Activated T-helper 2 cell treated with anti-CD3 and anti-CD28 coated beads, Interferon-gamma antibody, Interleukin-2, Interleukin-4, amounts not matched to agents 10 μg/mL and 5 μg/mL and 100 μg/mL, durations not matched to agents 14 hours and 24 hours and 36 hours (primary cell): ENCODE measurements at regions not wholly inside any gene's neighbourhood (a gene's known extent, or its start where the extent isn't known, plus 50 kb on each side); places are given as distances from the start of the nearest gene placed in this dataset.

ENCODE experiments used
- DNase-seq: peaks from one replicate; pipeline ENCODE4 v3.0.0; 2021; ENCODE audit warnings: low spot score
- H3K27ac Mint-ChIP-seq: one replicate; pipeline ENCODE4 v1.8.0; 2021; ENCODE audit warnings: mixed read lengths
- H3K27me3 Mint-ChIP-seq: one replicate; pipeline ENCODE4 v1.8.0; 2021; ENCODE audit warnings: low read depth, mixed read lengths
- H3K36me3 Mint-ChIP-seq: one replicate; pipeline ENCODE4 v1.8.0; 2021; ENCODE audit warnings: low read depth, mixed read lengths
- H3K4me1 Mint-ChIP-seq: one replicate; pipeline ENCODE4 v1.8.0; 2021; ENCODE audit warnings: low read depth, mixed read lengths
- H3K4me3 Mint-ChIP-seq: one replicate; pipeline ENCODE4 v1.8.0; 2021; ENCODE audit warnings: low read depth, mild to moderate bottlenecking, moderate library complexity, mixed read lengths
- H3K9me3 Mint-ChIP-seq: one replicate; pipeline ENCODE4 v1.8.0; 2021; ENCODE audit warnings: mixed read lengths
- intact Hi-C: fragments of 100-400 bp; cut with micrococcal nuclease; formaldehyde crosslinking; loops from one replicate; pipeline ENCODE4 v1.15.1; 2023

DNA sequence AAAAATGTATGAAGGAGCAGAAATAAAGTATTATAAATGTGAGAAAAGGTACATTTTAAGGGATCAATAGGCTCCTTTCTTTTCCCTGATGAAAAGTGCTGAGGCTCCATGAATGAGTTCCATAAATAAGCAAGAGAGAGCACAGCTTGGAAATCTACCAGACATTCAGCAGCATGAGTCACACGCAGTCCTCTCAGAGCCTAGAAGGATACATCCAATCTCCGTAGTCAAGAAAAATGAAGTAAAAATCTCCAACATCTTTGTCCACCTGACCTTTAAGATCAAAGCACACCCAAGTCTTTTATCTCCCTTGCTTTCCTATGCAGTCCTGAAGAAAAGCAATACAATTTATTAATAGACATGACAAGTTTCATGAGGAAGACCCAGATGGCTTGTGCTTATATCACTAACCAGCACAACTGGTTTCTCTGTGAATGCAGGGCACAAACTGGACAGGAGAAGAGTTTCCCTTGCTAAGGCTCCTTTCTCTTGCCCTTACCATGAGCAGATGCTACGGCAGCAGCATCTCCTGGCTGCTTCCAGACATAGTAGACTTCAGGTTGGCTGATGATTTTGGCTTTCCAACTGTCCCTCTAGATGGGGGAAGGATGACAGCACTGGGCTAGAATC, 730.8 kb downstream of the EFNB2 start:
- intact Hi-C loops = no loop called here
- Mint-ChIP-seq H3K27me3 (no peaks in the 10 kb centered on the region), H3K36me3 (no peaks in the 10 kb centered on the region), H3K4me1 (no peaks in the 10 kb centered on the region), H3K27ac (no peak overlapping the region), H3K4me3 (no peak overlapping the region), H3K9me3 (no peaks in the 10 kb centered on the region)
- no peak for DNase-seq

DNA sequence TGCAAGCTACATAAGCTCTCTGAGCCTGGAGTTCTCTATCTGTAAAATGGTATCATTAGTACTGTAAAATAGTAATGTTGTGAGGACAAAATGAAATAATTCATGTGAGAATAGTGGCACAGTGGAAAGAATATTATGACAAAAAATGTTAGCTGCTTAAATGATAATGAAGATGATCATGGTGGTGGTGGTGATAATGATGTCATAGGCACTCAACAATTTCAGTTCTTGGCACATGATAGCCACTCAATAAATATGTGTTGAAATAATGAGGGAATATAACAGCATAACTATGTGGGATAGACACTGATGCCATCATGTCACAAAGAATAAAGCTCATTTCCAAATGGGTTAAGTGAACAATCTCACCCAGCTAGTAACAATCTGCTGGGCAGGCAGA, 736.3 kb downstream of the EFNB2 start:
- no peak for DNase-seq
- Mint-ChIP-seq H3K9me3 (no peaks in the 10 kb centered on the region), H3K4me1 (no peaks in the 10 kb centered on the region), H3K36me3 (no peaks in the 10 kb centered on the region), H3K27ac (no peak overlapping the region), H3K27me3 (no peaks in the 10 kb centered on the region), H3K4me3 (no peak overlapping the region)
- intact Hi-C loops = no loop called here

DNA sequence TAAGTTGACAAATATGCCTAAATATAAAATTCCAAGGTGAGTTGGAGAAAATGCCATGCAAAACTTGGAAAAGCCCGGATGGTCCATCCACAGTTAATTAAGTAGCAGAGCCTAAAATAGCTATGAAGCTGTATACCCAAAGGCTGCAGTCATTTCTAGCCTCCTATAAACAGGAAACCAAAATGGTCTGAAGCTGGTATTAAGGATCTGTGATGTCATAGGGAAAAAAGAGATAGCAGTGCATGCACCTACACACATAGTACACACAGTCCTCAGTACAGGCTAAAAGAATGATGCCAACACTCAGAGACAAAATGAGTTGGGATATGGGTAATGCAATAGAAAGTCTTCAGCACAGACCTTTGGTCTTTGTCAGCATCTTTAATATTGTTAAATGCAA, 736.9 kb downstream of the EFNB2 start:
- no peaks in the 10 kb centered on the region for H3K36me3 Mint-ChIP-seq
- H3K4me1 Mint-ChIP-seq = no peaks in the 10 kb centered on the region
- H3K4me3 Mint-ChIP-seq = no peak overlapping the region
- no peaks in the 10 kb centered on the region for H3K9me3 Mint-ChIP-seq
- no peak for DNase-seq
- intact Hi-C loops = no loop called here
- no peak overlapping the region for H3K27ac Mint-ChIP-seq
- H3K27me3 Mint-ChIP-seq = no peaks in the 10 kb centered on the region

DNA sequence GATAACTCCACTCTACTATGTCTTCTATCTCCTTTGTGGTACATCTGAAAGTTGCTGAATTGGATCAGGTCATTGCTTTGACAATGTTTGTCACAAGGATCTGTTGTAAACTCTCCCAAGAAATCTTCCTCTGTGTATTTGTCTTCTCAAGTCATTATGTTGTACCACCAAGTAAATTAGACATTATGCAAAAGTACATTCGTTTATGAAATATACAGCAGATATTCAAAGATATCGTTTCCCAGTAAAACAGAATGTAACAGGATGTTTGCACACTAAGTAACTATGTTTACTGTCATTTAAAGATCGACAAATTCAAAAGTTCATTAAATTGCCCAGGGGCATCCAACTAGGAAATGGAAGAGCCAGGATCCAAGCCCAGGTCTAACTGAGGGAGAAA, 739.4 kb downstream of the EFNB2 start:
- intact Hi-C loops = no loop called here
- DNase-seq = no peak
- Mint-ChIP-seq H3K4me1 (no peaks in the 10 kb centered on the region), H3K27ac (no peak overlapping the region), H3K4me3 (no peak overlapping the region), H3K9me3 (peaks cover 4% of the 10 kb centered on the region), H3K27me3 (no peaks in the 10 kb centered on the region), H3K36me3 (no peaks in the 10 kb centered on the region)

DNA sequence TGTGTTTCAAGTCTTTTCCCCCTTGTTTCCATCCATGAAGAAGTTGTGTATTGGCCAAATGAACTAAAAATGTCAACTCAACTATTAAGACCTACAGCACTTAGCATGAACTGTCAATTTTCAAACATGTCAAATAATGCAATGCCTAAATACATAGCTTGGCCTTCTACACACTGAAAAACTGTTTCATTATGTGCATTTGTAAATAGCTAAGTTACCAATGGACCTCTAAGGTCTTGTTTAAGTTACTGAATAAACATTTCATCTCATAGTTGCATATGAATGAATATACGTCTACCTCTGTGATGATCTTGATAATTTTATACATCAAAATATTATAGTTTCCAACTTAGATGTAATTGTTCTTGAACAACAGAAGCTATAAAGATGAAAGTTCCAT, 744.5 kb downstream of the EFNB2 start:
- no peaks in the 10 kb centered on the region for H3K36me3 Mint-ChIP-seq
- peaks cover 4% of the 10 kb centered on the region for H3K9me3 Mint-ChIP-seq
- H3K4me3 Mint-ChIP-seq = no peak overlapping the region

DNA sequence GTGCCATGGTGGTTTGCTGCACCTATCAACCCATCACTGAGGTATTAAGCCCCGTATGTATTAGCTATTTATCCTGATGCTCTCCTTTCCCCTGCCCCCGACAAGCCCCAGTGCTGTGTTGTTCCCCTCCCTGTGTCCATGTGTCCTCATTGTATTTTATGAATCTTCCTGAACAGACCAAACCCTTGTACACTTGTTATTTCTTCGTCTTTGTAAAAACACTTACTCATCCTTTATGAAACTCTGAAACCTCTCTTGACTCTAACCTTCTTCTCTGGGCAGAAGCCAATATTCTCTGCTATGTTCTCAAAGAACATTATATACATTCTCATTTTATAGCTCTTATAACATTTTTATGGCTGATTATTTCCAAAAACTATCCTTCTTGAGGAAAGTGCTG, 746.9 kb downstream of the EFNB2 start:
- intact Hi-C loops = no loop called here
- Mint-ChIP-seq H3K36me3 (no peaks in the 10 kb centered on the region), H3K4me3 (no peak overlapping the region), H3K27ac (no peak overlapping the region), H3K4me1 (no peaks in the 10 kb centered on the region), H3K27me3 (no peaks in the 10 kb centered on the region), H3K9me3 (peaks cover 4% of the 10 kb centered on the region)
- DNase-seq = no peak

More for the DNA sequence above, 744.5 kb downstream of the EFNB2 start:
- intact Hi-C loops = no loop called here
- no peak for DNase-seq
- Mint-ChIP-seq H3K27me3 (no peaks in the 10 kb centered on the region), H3K27ac (no peak overlapping the region), H3K4me1 (no peaks in the 10 kb centered on the region)

DNA sequence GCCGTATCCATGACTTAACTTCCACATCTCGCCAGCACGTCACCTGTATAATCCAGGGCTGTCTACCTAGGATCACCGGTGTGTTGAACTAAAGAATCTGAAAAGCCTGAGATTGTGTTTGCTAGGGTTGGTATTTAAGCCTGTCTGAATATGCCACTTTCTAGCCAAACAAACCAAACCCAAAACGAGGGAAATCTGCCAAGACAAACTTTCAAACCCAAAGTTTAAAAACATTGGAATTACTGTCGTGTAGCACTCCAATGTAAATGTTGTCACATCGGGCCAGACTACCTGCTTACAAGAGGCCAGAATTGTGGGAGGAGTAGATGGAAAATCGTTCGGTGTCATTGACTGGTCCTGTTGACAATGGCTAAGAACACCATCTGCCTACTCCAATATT, 747.8 kb downstream of the EFNB2 start:
- H3K36me3 Mint-ChIP-seq = no peaks in the 10 kb centered on the region
- DNase-seq = no peak
- peaks cover 3% of the 10 kb centered on the region for H3K9me3 Mint-ChIP-seq
- intact Hi-C loops = no loop called here
- H3K4me1 Mint-ChIP-seq = no peaks in the 10 kb centered on the region
- no peaks in the 10 kb centered on the region for H3K27me3 Mint-ChIP-seq
- no peak overlapping the region for H3K4me3 Mint-ChIP-seq
- H3K27ac Mint-ChIP-seq = no peak overlapping the region

DNA sequence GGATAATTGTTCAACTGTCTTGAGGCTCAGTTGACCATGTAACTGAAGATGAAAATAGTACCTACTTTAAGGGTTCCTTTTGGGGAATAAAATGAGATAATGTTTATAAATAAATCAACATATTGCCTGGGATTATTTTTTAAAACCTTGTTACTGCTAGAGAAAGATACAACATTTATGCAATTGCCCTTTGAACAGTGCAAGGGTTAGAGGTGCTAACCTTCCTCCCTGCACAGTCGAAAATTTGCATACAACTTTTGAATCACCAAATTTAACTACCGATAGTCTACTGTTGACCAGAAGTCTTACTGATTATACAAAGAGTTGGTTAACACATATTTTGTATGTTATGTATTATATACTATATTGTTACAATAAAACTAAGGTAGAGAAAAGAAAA, 750.0 kb downstream of the EFNB2 start:
- Mint-ChIP-seq H3K36me3 (no peaks in the 10 kb centered on the region), H3K27ac (no peak overlapping the region), H3K4me3 (no peak overlapping the region), H3K9me3 (no peaks in the 10 kb centered on the region), H3K4me1 (no peaks in the 10 kb centered on the region), H3K27me3 (no peaks in the 10 kb centered on the region)
- no peak for DNase-seq
- intact Hi-C loops = no loop called here

DNA sequence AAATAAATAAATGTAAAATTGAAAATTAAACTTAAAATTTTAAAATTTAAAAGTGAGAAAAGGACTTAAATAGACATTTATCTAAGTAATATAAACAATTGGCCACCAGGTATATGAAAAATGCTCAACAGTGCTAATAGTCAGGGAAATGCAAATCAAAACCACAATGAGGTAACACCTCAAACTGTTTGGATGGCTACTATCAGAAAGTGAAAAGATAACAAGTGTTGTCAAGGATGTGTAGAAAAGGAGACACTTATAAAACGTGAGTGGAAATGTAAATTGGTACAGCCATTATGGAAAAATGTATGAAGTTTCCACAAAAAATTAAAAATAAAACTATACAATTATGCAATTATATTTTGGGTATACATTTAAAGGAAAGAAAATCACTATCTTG, 752.2 kb downstream of the EFNB2 start:
- DNase-seq = no peak
- Mint-ChIP-seq H3K27ac (no peak overlapping the region), H3K4me1 (no peaks in the 10 kb centered on the region), H3K4me3 (no peak overlapping the region), H3K36me3 (no peaks in the 10 kb centered on the region), H3K27me3 (no peaks in the 10 kb centered on the region), H3K9me3 (no peaks in the 10 kb centered on the region)
- intact Hi-C loops = no loop called here

DNA sequence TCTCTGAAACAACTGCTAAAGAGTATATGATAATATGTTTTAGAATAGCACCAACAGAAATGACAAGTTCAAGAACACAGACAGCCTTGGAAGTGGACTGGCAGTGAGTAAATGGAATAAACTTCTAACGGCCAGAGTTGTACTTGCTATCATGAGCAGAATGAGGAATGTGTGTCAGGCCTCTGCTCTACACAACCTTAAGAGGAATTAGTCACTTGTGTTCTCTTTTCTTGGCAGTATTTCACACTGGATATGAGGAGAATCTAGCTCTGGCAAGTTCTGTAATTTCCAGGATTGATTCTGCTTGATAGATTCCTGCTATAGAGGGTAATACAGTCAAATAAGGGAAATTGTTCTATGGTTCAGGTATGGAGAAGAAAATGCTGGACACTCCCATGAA, 757.3 kb downstream of the EFNB2 start:
- no peak overlapping the region for H3K4me3 Mint-ChIP-seq
- H3K9me3 Mint-ChIP-seq = no peaks in the 10 kb centered on the region
- no peak for DNase-seq
- H3K36me3 Mint-ChIP-seq = no peaks in the 10 kb centered on the region
- no peak overlapping the region for H3K27ac Mint-ChIP-seq
- no peaks in the 10 kb centered on the region for H3K27me3 Mint-ChIP-seq
- intact Hi-C loops = no loop called here
- H3K4me1 Mint-ChIP-seq = no peaks in the 10 kb centered on the region

DNA sequence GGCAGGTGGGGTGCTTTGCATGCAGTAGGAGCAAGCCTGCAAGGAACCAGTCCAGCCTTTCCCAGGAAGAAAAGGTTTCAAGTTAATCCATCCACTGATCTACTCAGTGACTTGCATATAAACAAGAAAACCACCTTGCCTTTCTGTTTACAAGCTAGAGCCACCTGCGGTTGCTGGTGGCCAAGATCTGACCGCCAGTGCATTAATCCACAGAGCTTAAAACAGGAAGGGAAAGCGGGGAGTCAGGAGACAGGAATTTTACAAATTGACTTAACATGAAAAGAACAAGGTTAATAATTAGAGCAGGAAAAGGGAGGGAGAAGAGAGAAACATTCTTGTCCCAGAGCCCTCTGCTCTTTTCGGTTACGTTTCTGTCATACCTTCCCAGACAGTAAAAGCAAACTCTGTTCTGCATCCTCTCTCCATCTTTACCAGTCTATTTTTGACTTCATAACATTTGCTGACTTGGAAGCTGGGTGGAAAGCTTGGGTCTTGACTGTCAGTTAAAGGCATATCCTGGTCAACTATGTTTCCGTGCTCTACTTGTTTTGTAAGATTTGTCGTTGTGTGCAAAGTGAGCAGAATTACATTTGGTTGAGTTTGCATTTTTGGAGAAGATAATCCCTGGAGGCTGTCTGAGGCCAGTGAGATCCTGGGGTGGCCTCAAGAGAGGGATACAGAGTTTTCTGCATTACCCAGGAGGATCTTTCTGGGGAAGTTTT, 760.6 kb downstream of the EFNB2 start:
- Mint-ChIP-seq H3K36me3 (no peaks in the 10 kb centered on the region), H3K27me3 (no peaks in the 10 kb centered on the region), H3K27ac (no peak overlapping the region), H3K4me3 (no peak overlapping the region), H3K9me3 (no peaks in the 10 kb centered on the region), H3K4me1 (no peaks in the 10 kb centered on the region)
- intact Hi-C loops = no loop called here
- no peak for DNase-seq

DNA sequence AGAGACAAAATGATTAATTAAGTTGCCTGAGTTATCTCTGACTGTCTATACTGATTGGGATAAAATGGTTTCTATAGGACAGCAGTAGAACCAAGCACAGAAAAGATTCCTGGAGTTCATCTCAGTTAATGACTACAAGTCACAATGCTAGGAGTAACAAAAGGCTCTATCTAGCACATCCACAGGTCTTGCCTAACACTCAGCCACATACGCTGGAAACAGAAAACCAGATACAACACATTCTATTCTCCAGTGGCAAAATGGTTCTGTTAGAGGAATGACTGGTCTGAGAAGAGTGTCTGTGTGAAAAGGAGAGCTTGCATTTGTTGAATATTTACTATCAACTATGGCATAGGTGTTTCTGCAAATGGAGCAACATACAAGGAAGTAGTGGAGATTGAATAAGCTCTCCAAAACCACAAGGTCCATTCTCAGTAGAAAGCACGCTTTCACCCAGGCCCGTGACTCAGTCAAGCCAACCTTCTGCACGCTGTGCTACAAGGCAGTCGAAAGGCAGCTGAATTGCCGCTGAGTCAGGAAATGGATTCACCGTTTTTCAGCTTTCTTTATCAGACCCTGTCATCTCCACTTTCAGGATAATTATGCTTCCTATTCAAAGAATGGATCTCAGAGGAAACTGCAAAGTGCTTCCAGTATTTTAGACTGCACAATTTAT, 761.5 kb downstream of the EFNB2 start:
- DNase-seq = no peak
- H3K9me3 Mint-ChIP-seq = no peaks in the 10 kb centered on the region
- intact Hi-C loops = no loop called here

DNA sequence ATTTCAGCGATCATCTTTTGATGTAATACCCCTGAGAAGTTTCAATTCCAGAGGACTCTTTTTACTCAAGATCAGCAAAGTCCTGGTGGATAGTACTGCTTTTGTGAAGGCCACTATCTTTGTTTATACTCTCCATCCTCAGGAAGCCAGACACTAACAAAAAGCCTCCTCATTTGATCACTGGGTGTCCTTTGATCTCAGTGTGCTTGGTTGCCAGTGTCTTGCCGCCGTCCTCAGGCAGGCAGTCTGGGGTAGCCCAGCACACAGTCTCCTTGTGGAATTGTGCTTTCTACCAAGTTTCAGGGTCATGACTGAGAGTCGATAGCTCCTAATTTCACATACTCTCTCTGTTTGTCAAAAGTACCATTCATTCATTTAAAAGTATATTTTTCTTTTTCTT, 762.2 kb downstream of the EFNB2 start:
- Mint-ChIP-seq H3K27me3 (no peaks in the 10 kb centered on the region), H3K4me1 (no peaks in the 10 kb centered on the region), H3K27ac (no peak overlapping the region), H3K4me3 (no peak overlapping the region), H3K9me3 (no peaks in the 10 kb centered on the region), H3K36me3 (no peaks in the 10 kb centered on the region)
- DNase-seq = no peak
- intact Hi-C loops = no loop called here

More for the DNA sequence above, 761.5 kb downstream of the EFNB2 start:
- Mint-ChIP-seq H3K27me3 (no peaks in the 10 kb centered on the region), H3K4me3 (no peak overlapping the region), H3K36me3 (no peaks in the 10 kb centered on the region), H3K4me1 (no peaks in the 10 kb centered on the region), H3K27ac (no peak overlapping the region)
